Tibial artery (tissue), 4 donors: ENCODE measurements at regions not wholly inside any gene's neighbourhood (a gene's known extent, or its start where the extent isn't known, plus 50 kb on each side); places are given as distances from the start of the nearest gene placed in this dataset.

Experiments used
- DNase-seq, 2 donors: peaks; one replicate each; pipeline ENCODE4 v3.0.0-alpha.2; 2019
- H3K27ac ChIP-seq, 2 donors: fragments of 200-600 bp; sonication (generic) in 1 of 2; 1 replicate in 1 of 2; 2 replicates in 1 of 2; pipeline ENCODE4 v1.5.1; 2018 to 2019; ENCODE audit warnings: mild to moderate bottlenecking in 1 of 2
- H3K27me3 ChIP-seq, 2 donors: fragments of 200-600 bp; sonication (generic) in 1 of 2; one replicate each; pipeline versions ENCODE4 v1.5.1 to v1.6.0; 2016 to 2019
- H3K36me3 ChIP-seq, 3 donors: fragments of 200-600 bp; sonication (generic) in 2 of 3; one replicate each; pipeline ENCODE4 v1.5.1; 2016 to 2019; ENCODE audit warnings: mild to moderate bottlenecking in 2 of 3
- H3K4me1 ChIP-seq, 4 donors: fragments of 200-600 bp; sonication (generic) in 2 of 4; 1 replicate in 3 of 4; 2 replicates in 1 of 4; pipeline ENCODE4 v1.5.1; 2016 to 2019
- H3K4me3 ChIP-seq, 2 donors: fragments of 200-600 bp; sonication (generic) in 1 of 2; 1 replicate in 1 of 2; 2 replicates in 1 of 2; pipeline ENCODE4 v1.5.1; 2018 to 2019; ENCODE audit warnings: mild to moderate bottlenecking in 2 of 2
- H3K9me3 ChIP-seq, 3 donors: fragments of 200-600 bp; sonication (generic) in 1 of 3; one replicate each; pipeline ENCODE4 v1.5.1; 2016 to 2019
- CTCF ChIP-seq, 2 experiments: fragments of 200-600 bp in 1 of 2; fragments of 450-650 bp in 1 of 2; IDR thresholded peaks; one replicate each; pipeline ENCODE4 v1.5.1; 2017 to 2019; ENCODE audit warnings: antibody characterized with exemption in 2 of 2, mild to moderate bottlenecking in 1 of 2, moderate library complexity in 1 of 2
- intact Hi-C: fragments of 100-400 bp; cut with DNase I; formaldehyde crosslinking; loops from one replicate; pipeline ENCODE4 v1.15.0; 2023; ENCODE audit warnings: low total_unique reads

DNA sequence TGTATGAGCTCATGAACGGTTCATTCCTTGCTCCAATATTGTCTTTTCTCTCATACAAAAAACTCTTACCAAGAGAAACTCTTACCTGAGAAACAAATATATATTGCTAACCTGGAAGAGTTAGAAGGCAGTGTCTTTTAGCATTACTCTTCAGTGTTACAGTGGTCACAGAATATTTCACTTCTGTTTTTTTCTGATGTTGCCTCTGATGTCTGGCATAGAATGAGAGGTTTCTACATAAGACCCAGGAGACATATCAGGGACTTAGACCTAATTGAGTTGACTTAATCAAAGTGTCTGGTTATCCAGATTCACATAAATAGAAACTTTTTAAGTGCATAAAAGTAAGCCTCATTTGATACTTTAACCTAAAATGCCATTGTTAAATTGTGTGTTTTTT is 923.8 kb downstream of the TTLL7 start:
- no peak overlapping the region for H3K4me3 ChIP-seq
- H3K9me3 ChIP-seq = no peaks in the 10 kb centered on the region
- H3K4me1 ChIP-seq = no peaks in the 10 kb centered on the region
- intact Hi-C loops = no loop called here
- no peak overlapping the region for H3K27ac ChIP-seq
- TF ChIP-seq CTCF (IDR thresholded peaks at IDR 0.05) = no peak
- no peaks in the 10 kb centered on the region for H3K36me3 ChIP-seq
- DNase-seq = no peak
- no peaks in the 10 kb centered on the region for H3K27me3 ChIP-seq

- DNase-seq = no peak
- no peaks in the 10 kb centered on the region for H3K36me3 ChIP-seq
- no peak overlapping the region for H3K27ac ChIP-seq
- no peaks in the 10 kb centered on the region for H3K9me3 ChIP-seq
- H3K4me1 ChIP-seq = peaks cover 0 to 6% (median 0%) of the 10 kb centered on the region in 4 donors
- no peak overlapping the region for H3K4me3 ChIP-seq
- no peak for TF ChIP-seq CTCF (IDR thresholded peaks at IDR 0.05)
- no peaks in the 10 kb centered on the region for H3K27me3 ChIP-seq
- intact Hi-C loops = no loop called here
Measured at GRCh38 chr1:83067954-83068353, 931.0 kb downstream of the TTLL7 start.

- no peaks in the 10 kb centered on the region for H3K9me3 ChIP-seq
Measured at GRCh38 chr1:83065952-83066727, 932.8 kb downstream of the TTLL7 start.

DNA sequence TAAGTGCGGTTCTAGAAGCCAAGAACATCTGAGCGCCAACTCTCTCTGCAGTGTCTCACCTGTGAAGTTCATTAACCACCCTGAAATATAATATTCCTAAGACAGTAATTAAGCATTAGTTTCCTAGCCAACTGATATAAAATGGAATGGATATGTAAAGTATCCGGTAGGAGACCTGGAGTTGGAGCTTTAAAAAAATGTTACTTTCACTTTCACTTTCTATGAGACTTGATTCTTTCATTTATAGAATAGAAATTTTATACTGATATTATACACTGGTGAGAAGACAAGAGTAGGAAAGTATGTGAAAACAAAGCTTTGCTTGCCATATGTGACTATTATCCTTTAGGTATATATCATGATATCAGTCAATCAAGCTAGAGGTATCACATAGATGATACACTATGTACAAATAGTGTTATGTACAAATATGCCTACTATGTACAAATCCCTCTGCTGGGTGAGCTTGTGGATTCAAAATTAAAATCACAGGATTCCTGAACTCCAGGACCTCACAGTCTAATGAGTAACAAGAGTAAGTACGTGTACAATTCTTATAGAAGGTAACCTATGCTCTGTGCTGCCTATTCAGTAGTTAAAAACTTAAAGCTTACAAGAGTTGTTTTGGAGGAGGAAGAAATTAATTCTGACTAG is 934.2 kb downstream of the TTLL7 start:
- intact Hi-C loops = no loop called here
- TF ChIP-seq CTCF (IDR thresholded peaks at IDR 0.05) = no peak
- Histone ChIP-seq H3K4me3 (peak overlapping the region in 1 of 2 donors; percentile 14), H3K27me3 (no peaks in the 10 kb centered on the region), H3K27ac (no peak overlapping the region), H3K4me1 (peaks cover 0 to 6% (median 0%) of the 10 kb centered on the region in 4 donors), H3K36me3 (no peaks in the 10 kb centered on the region), H3K9me3 (no peaks in the 10 kb centered on the region)
- DNase-seq = no peak

More at GRCh38 chr1:83065952-83066727, 932.8 kb downstream of the TTLL7 start:
- peaks cover 0 to 6% (median 0%) of the 10 kb centered on the region in 4 donors for H3K4me1 ChIP-seq
- no peak for DNase-seq
- H3K36me3 ChIP-seq = no peaks in the 10 kb centered on the region
- intact Hi-C loops = no loop called here
- no peak overlapping the region for H3K4me3 ChIP-seq
- TF ChIP-seq CTCF (IDR thresholded peaks at IDR 0.05) = no peak
- no peaks in the 10 kb centered on the region for H3K27me3 ChIP-seq
- no peak overlapping the region for H3K27ac ChIP-seq

GRCh38 chr1:83060651-83061390 is 938.1 kb downstream of the TTLL7 start:
- Histone ChIP-seq H3K27ac (no peak overlapping the region), H3K9me3 (no peaks in the 10 kb centered on the region), H3K36me3 (no peaks in the 10 kb centered on the region), H3K4me3 (no peak overlapping the region), H3K27me3 (no peaks in the 10 kb centered on the region), H3K4me1 (peaks cover 0 to 6% (median 0%) of the 10 kb centered on the region in 4 donors)
- intact Hi-C loops = no loop called here
- no peak for TF ChIP-seq CTCF (IDR thresholded peaks at IDR 0.05)
- no peak for DNase-seq
